HG03432 (cell line): ENCODE measurements at regions not wholly inside any gene's neighbourhood (a gene's known extent, or its start where the extent isn't known, plus 50 kb on each side); places are given as distances from the start of the nearest gene placed in this dataset.

Experiments used
- ATAC-seq: cut with Tn5 transposase; IDR thresholded peaks from one replicate; pipeline ENCODE4 v1.9.1; 2021; ENCODE audit warnings: mild to moderate bottlenecking, moderate library complexity; ENCODE audit not compliant: unreplicated experiment

- no peak for ATAC-seq
Observed at GRCh38 chr14:34220378-34220706, 241.7 kb downstream of the SPTSSA start.

- ATAC-seq, result no peak
Observed at GRCh38 chr14:34219661-34220377, 242.2 kb downstream of the SPTSSA start.

- no peak for ATAC-seq
Observed at GRCh38 chr14:34218881-34219280, 243.2 kb downstream of the SPTSSA start.

GRCh38 chr14:34214961-34215360, 247.1 kb downstream of the SPTSSA start:
- no peak for ATAC-seq

GRCh38 chr14:34213332-34213731, 248.7 kb downstream of the SPTSSA start:
- no peak for ATAC-seq

GRCh38 chr14:34212172-34212929, 249.7 kb downstream of the SPTSSA start:
- peak; percentile 11 for ATAC-seq

- ATAC-seq, result peak; percentile 84
Observed at GRCh38 chr14:34211732-34212131, 250.3 kb downstream of the SPTSSA start.

GRCh38 chr14:34208532-34208931, 253.5 kb downstream of the SPTSSA start:
- no peak for ATAC-seq

GRCh38 chr14:34205799-34206198, 254.9 kb upstream of the EGLN3 start:
- no peak for ATAC-seq

GRCh38 chr14:34204774-34205173, 253.9 kb upstream of the EGLN3 start:
- ATAC-seq, result no peak

- no peak for ATAC-seq
Observed at GRCh38 chr14:34203251-34203722, 252.4 kb upstream of the EGLN3 start.

- ATAC-seq, result no peak
Observed at GRCh38 chr14:34201909-34202637, 251.2 kb upstream of the EGLN3 start.

- ATAC-seq, result peak; percentile 35
Observed at GRCh38 chr14:34199585-34199984, 248.7 kb upstream of the EGLN3 start.

GRCh38 chr14:34198096-34198495, 247.2 kb upstream of the EGLN3 start:
- no peak for ATAC-seq

GRCh38 chr14:34195964-34196363, 245.1 kb upstream of the EGLN3 start:
- ATAC-seq, result no peak

GRCh38 chr14:34190717-34191116, 239.8 kb upstream of the EGLN3 start:
- ATAC-seq, result no peak

GRCh38 chr14:34189866-34190265, 239.0 kb upstream of the EGLN3 start:
- no peak for ATAC-seq

- no peak for ATAC-seq
Observed at GRCh38 chr14:34187519-34188044, 236.7 kb upstream of the EGLN3 start.

GRCh38 chr14:34187061-34187460, 236.2 kb upstream of the EGLN3 start:
- ATAC-seq, result no peak

- no peak for ATAC-seq
Observed at GRCh38 chr14:34184126-34184525, 233.3 kb upstream of the EGLN3 start.

- no peak for ATAC-seq
Observed at GRCh38 chr14:34183478-34183877, 232.6 kb upstream of the EGLN3 start.
